ENCODE measurements at regions not wholly inside any gene's neighbourhood (a gene's known extent, or its start where the extent isn't known, plus 50 kb on each side); places are given as distances from the start of the nearest gene placed in this dataset.

DNA sequence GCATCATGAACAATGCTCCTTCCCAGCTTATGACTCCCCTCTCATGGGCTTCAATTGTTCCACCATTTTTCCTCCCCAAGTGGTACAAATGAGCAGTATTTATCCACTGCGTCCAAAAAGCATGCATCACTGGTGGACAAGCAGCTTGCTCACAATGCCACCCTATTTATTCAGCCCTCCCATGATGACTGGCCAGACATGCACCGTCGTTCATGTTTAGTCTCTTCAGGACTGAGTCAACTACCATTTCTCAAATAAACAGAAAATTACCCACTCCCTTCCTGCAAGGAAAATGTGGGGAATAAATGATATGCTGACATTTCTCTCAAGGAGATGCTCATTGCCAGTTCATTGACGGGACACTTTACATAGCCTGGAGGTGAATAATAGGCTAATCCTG lies 300.4 kb downstream of the C6orf118 start:
- Histone ChIP-seq H4K20me1 (ENCODE audit: insufficient read depth, low read length) (no peaks in the 10 kb centered on the region), H3K9me3 (ENCODE audit: insufficient read depth, low read length) (no peaks in the 10 kb centered on the region), H3K9ac (ENCODE audit: low read length) (no peak overlapping the region), H3K4me3 (ENCODE audit: low read length) (no peak overlapping the region), H3K36me3 (replicated peaks; ENCODE audit: low read depth, low read length) (no peaks in the 10 kb centered on the region), H2AFZ (ENCODE audit: low read depth, low read length) (no peak overlapping the region), H3K4me2 (ENCODE audit: low read length) (no peak overlapping the region), H3K27me3 (ENCODE audit: low read depth, low read length) (no peaks in the 10 kb centered on the region), H3K79me2 (ENCODE audit: low read length) (no peaks in the 10 kb centered on the region), H3K27ac (ENCODE audit: low read length) (no peak overlapping the region), H3K4me1 (ENCODE audit: low read length) (no peaks in the 10 kb centered on the region)
- TF ChIP-seq, protein P1, sequence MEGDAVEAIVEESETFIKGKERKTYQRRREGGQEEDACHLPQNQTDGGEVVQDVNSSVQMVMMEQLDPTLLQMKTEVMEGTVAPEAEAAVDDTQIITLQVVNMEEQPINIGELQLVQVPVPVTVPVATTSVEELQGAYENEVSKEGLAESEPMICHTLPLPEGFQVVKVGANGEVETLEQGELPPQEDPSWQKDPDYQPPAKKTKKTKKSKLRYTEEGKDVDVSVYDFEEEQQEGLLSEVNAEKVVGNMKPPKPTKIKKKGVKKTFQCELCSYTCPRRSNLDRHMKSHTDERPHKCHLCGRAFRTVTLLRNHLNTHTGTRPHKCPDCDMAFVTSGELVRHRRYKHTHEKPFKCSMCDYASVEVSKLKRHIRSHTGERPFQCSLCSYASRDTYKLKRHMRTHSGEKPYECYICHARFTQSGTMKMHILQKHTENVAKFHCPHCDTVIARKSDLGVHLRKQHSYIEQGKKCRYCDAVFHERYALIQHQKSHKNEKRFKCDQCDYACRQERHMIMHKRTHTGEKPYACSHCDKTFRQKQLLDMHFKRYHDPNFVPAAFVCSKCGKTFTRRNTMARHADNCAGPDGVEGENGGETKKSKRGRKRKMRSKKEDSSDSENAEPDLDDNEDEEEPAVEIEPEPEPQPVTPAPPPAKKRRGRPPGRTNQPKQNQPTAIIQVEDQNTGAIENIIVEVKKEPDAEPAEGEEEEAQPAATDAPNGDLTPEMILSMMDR (IDR thresholded peaks at IDR 0.05; ENCODE audit: low read depth, low read length), result no peak
- TF ChIP-seq EZH2phosphoT487 (IDR thresholded peaks at IDR 0.05; ENCODE audit: low read depth), result no peak

DNA sequence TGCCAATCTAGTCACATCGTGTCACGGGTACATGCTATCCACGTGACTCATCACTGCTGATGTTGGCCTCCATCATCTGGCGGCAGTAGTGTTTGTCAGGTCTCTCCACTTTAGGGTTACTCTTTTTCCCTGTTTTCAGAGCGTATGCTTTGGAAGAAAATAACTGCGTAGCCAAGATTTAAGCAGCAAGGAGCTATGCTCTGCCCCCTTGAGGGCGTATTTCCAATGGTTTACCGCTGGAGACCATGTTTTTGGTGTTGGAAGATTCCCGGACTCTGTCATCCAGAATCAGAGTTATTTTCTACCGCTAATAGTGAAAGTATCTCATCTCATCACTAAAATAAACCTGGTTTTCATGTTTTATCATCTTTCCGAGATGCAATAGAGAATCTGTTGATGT lies 306.5 kb downstream of the C6orf118 start:
- H3K9me3 ChIP-seq (ENCODE audit: insufficient read depth, low read length), result no peaks in the 10 kb centered on the region
- no peaks in the 10 kb centered on the region for H3K79me2 ChIP-seq (ENCODE audit: low read length)
- no peaks in the 10 kb centered on the region for H3K36me3 ChIP-seq (replicated peaks; ENCODE audit: low read depth, low read length)
- no peak overlapping the region for H3K27ac ChIP-seq (ENCODE audit: low read length)
- no peaks in the 10 kb centered on the region for H3K27me3 ChIP-seq (ENCODE audit: low read depth, low read length)
- no peaks in the 10 kb centered on the region for H4K20me1 ChIP-seq (ENCODE audit: insufficient read depth, low read length)
- no peak overlapping the region for H3K4me3 ChIP-seq (ENCODE audit: low read length)
- H3K4me2 ChIP-seq (ENCODE audit: low read length), result no peak overlapping the region
- H3K9ac ChIP-seq (ENCODE audit: low read length), result no peak overlapping the region
- TF ChIP-seq, protein P1 (IDR thresholded peaks at IDR 0.05; ENCODE audit: low read depth, low read length), result no peak
- no peak for TF ChIP-seq EZH2phosphoT487 (IDR thresholded peaks at IDR 0.05; ENCODE audit: low read depth)
- no peaks in the 10 kb centered on the region for H3K4me1 ChIP-seq (ENCODE audit: low read length)
- no peak overlapping the region for H2AFZ ChIP-seq (ENCODE audit: low read depth, low read length)

DNA sequence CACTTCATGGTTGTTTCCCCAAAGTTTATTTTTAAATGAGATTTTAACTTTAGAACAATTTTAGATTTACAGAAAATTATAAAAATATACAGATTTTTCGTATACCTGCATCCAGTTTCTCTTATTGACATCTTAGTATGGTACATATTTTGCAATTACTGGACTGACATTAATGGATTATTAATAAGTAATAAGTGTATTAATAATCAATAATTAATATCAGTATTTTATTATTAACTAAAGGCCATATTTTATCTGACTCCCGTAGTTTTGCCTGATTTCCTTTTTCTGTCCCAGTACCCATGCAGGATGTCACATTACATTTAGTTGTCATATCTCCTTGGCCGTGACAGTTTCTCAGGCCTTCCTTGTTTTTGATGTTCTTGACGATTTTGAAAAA lies 307.0 kb downstream of the C6orf118 start:
- Histone ChIP-seq H3K36me3 (replicated peaks; ENCODE audit: low read depth, low read length) (no peaks in the 10 kb centered on the region), H2AFZ (ENCODE audit: low read depth, low read length) (no peak overlapping the region), H3K4me3 (ENCODE audit: low read length) (no peak overlapping the region), H3K9ac (ENCODE audit: low read length) (no peak overlapping the region), H4K20me1 (ENCODE audit: insufficient read depth, low read length) (no peaks in the 10 kb centered on the region), H3K9me3 (ENCODE audit: insufficient read depth, low read length) (no peaks in the 10 kb centered on the region), H3K27me3 (ENCODE audit: low read depth, low read length) (no peaks in the 10 kb centered on the region), H3K79me2 (ENCODE audit: low read length) (no peaks in the 10 kb centered on the region), H3K4me1 (ENCODE audit: low read length) (no peaks in the 10 kb centered on the region), H3K4me2 (ENCODE audit: low read length) (no peak overlapping the region), H3K27ac (ENCODE audit: low read length) (no peak overlapping the region)
- no peak for TF ChIP-seq EZH2phosphoT487 (IDR thresholded peaks at IDR 0.05; ENCODE audit: low read depth)
- TF ChIP-seq, protein P1 (IDR thresholded peaks at IDR 0.05; ENCODE audit: low read depth, low read length), result no peak

DNA sequence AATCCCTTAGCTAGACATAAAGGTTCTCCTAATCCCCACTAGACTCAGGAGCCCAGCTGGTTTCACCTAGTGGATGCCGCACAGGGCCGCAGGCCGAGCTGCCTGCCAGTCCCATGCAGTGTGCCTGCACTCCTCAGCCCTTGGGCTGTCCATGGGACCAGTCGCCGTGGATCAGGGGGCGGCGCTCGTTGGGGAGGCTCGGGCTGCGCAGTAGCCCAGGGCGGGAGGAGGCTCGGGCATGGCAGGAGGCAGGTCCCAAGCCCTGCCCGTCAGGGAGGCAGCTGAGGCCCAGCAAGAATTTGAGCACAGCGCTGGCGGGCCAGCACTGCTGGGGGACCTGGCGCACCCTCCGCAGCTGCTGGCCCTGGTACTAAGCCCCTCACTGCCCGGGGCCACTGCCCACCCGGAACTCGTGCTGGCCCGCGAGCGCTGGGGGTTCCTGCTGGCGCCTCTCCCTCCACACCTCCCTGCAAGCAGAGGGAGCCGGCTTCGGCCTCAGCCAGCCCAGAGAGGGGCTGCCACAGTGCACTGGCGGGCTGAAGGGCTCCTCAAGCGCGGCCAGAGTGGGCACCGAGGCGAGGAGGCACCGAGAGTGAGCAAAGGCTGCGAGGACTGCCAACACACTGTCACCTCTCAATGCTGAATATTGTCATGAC lies 307.8 kb downstream of the C6orf118 start:
- no peak overlapping the region for H3K9ac ChIP-seq (ENCODE audit: low read length)
- H2AFZ ChIP-seq (ENCODE audit: low read depth, low read length), result no peak overlapping the region
- no peaks in the 10 kb centered on the region for H3K4me1 ChIP-seq (ENCODE audit: low read length)
- H3K4me3 ChIP-seq (ENCODE audit: low read length), result no peak overlapping the region
- TF ChIP-seq, protein P1 (IDR thresholded peaks at IDR 0.05; ENCODE audit: low read depth, low read length), result no peak
- TF ChIP-seq EZH2phosphoT487 (IDR thresholded peaks at IDR 0.05; ENCODE audit: low read depth), result no peak
- H3K79me2 ChIP-seq (ENCODE audit: low read length), result no peaks in the 10 kb centered on the region
- H3K4me2 ChIP-seq (ENCODE audit: low read length), result no peak overlapping the region
- H3K27ac ChIP-seq (ENCODE audit: low read length), result no peak overlapping the region
- H3K9me3 ChIP-seq (ENCODE audit: insufficient read depth, low read length), result no peaks in the 10 kb centered on the region
- no peaks in the 10 kb centered on the region for H3K36me3 ChIP-seq (replicated peaks; ENCODE audit: low read depth, low read length)
- no peaks in the 10 kb centered on the region for H4K20me1 ChIP-seq (ENCODE audit: insufficient read depth, low read length)
- H3K27me3 ChIP-seq (ENCODE audit: low read depth, low read length), result no peaks in the 10 kb centered on the region
